Inflammatory macrophage treated with lipopolysaccharide for 1 hour (primary cell): ENCODE measurements at regions not wholly inside any gene's neighbourhood (a gene's known extent, or its start where the extent isn't known, plus 50 kb on each side); places are given as distances from the start of the nearest gene placed in this dataset.

Experiments used
- DNase-seq, 2 donors: peaks; one replicate each; pipeline ENCODE4 v3.0.0-alpha.2; 2020 to 2022

DNA sequence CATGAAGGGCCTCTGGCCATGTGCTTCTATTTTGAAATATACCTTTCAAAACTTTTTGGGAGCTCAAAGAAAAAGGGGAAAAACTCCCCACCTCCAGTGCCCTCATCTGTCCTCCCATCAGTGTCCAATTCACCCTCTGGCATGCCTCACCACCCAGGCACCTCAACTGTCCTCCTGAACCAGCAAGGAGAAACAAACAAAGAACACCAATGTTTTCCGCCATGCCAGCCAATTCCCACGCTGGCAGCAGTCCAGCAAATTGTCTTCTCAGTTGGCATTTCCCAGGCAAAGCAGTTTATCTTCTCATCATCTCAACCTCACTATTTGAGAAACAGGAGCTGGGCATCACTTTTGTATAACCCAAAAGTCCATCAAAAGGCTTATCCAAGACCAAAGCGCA, 496.9 kb downstream of the SOX6 start:
- no peak for DNase-seq

DNA sequence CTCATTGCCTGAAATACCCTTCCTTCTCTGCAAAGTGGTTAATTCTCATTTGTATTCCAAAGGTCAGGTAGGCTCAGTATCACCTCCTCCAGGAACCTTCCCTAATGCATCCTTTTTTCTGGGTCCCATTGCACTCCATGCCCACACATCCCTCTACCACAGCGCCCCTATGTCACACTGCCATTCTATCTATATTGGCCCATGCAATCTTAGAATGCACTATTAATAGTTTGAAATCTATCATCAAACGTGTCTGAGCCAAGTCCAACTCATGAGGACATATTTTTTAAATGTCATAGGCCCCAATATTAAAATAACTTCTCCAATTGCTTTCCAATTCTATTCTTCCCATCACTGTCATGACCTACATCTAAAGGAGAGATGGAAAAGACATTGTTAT, 495.1 kb downstream of the SOX6 start:
- no peak for DNase-seq

DNA sequence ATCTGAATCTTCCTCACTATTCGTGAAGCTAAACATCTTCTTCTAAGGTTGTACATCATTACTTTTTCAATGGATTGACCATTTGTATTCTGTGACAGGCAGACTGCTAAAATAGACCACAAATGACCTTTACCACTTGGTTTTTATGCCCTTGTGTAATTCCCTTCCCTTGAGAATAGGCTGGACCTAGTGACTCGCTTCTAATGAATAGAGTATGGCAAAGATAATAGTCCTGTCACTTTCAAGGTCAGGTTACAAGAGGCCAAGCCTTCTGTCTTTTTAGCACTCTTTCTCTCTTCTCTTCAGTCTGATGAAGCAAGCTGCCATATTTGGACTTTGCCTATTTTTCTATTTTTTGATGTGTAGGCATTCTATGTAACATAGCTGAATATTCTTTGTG, 492.9 kb downstream of the SOX6 start:
- DNase-seq: no peak

DNA sequence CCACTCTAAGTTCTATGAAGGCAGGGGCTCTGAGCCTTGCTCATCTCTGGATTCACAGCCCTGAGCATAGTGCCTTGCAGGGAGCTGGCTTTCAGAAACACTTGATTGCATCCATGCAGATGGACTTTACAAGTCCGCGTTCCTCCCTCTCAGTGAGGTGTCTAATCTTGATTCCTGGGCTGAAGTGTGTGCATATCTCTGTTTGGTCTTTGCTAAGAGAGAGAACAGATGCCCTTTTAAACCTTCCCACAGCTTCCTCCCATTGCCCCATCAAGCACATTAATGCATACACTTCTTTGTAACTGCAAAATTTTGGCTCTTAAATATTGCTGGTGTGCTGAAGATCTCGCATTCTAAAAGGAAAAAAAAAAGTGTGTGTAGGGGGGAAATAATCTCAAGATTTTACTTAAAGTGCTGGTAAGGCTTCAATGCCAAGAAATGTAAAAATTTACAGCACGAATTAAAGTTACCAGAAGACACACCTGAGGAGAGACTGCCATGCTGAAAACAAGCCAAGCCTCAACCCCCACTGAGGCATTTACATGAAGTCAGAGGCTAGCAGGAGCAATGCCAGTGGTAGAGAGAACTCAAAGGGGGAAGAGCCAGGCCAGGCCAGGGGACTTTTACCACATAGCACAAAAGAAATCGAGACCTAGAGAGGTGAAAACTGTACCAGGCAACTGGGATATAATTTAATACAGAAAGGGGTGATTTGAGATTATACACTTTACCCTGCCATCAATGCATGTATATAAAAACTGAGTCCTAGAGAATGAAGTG, 492.1 kb downstream of the SOX6 start:
- DNase-seq: no peak

DNA sequence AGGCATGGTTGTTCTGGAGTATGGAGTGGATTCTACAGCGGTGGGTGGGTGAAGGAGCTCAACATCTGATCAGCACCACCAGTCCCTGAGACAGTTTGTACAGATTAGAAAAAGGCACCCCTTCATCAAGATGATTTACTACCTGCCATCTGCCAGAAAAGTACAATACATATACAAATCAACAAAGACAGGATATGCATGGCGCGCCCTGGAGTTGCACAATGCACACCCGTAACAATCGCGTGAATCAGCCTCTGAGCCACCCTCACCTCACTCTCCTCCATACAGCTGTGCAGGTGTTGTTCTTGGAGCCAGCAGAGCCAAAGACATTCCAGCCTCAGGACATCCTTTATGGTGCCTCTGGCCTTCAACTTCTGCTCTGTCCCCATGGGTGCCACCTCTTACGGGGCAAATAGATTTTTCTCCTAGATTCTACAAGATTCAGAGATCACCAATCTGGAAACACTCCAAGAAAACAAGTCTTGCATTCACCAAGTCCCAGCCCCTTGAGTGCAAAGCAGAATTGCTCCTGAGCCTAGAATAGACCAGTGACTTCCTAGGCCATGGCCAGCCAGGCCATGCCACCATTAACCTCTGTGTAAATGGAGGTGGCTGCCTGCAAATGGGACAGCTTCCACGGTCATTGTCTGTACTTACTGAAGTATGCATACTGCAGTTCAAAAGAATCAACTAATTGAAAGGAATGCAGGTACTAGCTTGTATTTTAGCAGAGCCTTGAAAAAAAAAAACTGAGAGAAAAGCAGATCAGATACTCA, 490.9 kb downstream of the SOX6 start:
- DNase-seq: no peak

DNA sequence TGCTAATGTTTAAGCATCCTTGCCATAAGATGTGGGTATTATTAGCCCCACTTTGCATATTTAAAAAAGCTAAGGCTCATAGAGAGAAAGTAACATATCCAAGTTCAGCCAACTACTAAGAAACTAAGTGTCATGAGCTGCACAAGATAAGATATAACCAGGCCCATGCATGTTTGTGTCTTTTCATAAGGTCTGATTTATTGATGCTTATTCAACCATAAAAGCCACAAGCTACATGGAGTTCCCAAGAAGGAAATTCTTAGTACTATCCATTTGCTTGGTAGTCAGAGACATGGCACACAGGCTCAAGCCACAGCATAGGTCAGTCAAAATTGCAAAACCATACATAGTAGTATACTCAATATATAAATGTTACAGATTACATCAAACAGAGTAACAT, 488.5 kb downstream of the SOX6 start:
- no peak for DNase-seq

DNA sequence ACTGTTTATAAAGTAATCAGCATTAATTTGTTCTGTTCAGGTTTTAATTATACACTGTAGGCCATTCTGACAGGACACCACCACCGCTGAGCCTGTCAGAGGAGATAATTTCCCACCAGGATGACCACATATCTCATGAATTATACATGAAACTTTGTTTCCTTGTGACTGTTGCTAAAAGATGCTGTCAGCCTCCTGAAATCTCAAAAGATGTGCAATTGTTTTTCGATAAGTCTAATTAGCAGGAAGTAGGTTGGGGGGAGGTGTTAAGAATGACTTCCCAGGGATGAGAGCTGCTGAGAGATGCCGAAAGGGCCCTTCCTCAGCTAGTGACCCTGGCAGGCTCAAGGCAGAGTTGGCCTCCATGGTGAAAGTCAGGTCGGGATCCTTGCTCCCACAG, 485.4 kb downstream of the SOX6 start:
- no peak for DNase-seq

DNA sequence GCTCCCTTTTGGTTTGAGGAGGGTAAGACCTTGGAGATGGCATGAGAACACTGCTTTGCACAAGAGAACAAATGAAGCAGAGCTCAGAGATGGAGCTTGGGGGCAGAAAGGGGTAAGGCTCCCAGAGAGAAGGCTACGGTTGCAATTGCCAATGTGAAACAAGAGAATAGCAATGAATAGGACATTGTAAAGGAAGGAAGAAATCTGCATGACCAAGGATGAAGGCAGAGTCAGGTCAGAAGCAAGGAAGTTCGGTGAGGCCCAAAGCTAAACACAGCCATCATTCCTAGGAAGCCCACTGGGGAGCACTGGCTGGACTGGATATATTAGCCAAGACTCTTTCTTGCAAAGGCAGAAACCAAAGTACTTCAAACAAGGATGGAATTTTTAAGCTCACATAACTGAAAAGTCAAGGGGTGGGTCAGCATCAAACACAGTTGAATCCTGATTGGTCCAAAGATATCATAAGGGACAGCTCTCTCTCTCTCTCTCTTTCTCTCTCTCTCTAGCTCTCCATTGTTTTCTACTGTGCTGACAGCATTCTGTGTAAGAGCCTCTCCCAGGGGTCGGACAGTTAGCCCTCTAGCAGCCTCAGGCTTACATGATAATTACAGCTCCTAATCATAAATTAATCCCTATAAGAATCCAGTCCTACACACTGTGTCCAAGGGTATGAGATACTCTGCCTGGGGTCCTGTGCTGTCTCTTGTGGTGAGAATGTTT, 484.3 kb downstream of the SOX6 start:
- DNase-seq: no peak

DNA sequence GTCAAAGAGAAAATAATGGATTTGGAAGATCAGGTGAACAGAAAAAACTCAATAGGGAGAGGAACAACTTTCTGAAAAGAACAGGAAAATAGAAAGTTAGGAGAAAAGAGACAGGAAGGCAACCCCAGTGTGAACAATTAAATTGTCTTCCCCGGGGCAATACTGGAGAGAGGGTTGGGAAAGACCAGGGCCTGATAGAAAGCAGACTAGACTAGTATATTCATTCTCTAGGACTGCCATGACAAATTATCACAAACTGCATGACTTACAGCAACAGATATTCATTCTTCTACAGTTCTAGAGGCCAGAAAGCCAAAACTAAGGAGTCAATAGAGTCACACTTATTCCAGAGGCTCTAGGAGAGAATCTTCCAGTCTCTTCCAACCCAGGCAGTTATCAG, 482.8 kb downstream of the SOX6 start:
- no peak for DNase-seq

DNA sequence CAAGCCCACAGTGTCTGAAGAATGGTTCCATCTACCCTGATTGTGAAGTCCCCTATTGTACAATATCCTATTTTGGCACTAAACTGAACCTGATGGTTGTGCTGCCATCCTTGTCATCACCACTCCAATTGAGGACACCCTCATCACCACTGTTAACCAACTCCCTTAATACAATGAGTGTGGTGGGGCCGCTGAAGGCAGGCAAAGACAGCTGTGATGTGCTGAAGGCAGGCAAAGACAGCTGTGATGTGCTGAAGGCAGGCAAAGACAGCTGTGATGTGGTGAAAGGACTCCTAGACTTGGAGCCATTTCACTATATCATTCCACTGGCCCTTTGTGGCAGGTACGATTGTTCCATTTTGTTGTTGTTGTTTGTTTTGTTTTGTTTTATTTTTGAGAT, 481.6 kb downstream of the SOX6 start:
- no peak for DNase-seq

DNA sequence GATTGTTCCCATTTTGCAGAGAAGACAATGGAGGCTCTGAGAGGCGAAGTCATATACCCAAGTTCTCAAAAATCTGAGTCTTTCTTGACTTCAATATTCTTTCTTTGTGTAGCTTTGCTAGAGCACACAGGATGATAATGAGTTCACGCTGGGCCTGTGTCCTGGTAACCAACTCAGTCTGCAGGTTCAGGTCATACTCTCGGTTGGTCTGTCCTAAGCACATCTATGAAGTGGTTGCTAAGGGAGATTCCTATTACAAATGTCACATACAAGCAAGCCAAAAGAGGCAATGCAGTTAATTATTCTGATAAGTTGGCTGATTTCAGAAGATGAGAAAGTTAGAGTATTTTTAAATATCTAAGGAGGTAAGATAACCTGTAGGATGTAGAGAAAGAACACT, 481.0 kb downstream of the SOX6 start:
- no peak for DNase-seq

DNA sequence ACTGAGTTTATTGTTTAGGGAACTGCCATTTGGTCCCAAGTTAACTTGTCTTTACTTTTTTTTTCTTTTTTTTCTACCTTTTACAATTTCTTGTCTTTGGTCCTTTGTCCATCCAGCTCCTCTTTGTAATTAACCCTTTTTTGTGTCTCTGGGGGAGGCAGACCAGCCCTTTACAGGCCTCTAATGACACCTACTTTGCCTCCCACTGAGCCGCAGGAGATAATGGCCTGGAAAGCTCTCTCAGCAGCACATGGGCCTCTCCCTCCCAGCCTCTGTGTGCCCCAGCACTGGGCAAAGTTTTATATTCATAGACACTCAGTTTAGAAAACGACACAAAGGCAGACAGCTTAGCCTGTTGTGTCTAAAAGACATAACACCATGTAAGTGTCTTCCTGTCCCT, 480.4 kb downstream of the SOX6 start:
- no peak for DNase-seq

DNA sequence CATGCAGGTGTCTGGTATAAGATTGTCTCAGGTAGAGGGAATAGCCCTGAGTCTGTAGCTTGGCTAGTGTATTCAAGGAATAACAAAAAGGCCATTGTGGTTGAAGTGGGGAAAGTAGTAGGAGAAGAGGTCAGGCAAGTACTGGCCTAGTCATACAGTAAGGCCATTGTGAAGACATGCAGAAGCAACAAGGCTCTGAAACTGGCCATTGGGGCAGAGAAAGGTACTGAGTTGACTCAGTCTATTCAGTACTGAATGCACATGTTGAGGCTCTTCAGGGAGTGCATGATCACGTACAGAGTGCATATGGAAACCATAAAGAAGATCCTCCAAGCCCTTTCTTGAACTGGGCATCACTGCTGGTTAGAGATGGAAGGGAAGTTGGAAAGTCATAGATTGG, 477.6 kb downstream of the SOX6 start:
- no peak for DNase-seq

DNA sequence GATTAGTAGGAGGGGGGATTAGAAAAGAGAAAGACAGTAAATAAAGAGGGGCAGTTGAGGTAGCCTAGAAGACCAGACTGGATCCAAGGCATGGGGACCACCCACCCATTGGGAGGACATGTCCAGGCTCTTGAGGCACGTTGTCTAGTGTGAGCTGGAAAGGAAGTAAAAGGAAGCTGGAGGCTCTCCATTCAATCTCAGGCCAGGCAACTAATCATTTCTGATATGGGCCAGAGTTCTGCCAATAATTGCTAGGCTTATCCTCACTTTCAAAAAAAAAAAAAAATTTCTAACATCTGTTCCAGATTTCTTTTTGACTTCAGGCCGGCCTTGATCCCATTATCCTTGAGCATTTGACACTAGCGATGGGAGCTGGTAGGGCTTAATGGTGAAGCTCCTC, 476.1 kb downstream of the SOX6 start:
- no peak for DNase-seq

DNA sequence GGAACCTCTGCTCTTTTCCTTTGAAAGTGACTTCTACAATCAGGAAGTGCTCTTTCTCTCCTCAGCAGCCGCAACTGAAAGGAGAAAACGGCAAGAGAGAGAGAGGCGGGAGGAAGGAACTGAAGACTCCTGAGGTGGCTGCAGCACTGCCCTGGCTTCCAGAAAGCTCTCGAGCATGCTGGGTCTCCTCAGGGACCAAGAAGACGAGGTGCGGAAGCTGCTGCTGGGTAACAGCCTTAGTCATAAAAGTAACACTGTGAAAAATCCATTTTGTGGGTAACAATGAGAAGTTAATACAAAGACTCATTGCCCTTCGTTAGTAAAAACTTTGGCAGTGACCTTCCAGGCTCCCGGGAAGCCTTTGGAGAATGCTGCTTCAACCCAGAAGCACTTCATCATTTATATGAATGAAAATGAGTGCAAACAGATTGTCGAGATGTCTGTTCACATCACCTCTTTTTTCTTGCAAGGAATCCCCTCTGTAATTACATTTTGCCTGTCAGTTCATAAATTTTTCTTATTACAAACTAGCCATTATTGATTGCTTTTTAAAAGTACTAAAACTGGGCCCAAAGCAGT, 473.4 kb downstream of the SOX6 start:
- DNase-seq: no peak

DNA sequence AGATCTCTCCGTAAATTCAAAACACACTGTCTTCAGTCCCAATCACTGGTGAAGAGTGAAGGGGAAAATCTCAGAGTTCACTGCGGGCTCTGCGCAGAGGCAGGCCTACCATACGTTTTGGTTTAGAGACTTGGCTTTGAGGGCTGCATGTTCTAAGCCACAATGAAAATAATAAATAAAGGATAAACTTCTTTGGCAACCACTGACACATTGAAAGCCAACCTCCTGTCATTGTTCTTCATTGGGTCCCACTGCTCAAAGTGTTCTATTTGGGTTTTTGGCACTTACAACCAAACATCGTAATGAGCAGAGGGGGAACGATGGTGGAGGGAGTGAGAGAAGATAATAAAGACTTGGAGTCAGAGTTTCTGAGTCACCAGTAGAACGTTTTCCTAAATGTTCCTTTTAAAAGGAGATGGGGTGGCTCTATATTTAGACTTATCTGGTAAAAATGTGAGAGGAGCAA, 472.9 kb downstream of the SOX6 start:
- DNase-seq: no peak

DNA sequence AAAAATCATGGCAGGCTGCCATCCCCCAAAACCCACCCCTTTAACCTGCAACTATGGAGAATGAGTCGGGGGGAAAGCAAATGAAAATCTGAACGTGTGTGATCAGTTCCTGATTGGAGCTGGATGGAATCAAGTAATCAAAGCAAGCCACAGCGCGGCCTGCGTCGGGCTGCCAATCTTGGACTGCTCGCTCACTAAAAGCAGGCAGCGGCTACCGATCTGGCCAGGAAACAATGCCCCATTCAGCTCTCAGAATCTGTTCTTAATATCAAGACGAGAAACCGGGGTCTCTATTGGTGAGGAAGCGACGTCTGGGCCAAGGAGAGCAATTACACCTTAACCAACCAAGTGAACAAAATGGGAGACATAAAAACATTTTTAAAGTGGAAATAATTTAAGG, 472.2 kb downstream of the SOX6 start:
- no peak for DNase-seq

DNA sequence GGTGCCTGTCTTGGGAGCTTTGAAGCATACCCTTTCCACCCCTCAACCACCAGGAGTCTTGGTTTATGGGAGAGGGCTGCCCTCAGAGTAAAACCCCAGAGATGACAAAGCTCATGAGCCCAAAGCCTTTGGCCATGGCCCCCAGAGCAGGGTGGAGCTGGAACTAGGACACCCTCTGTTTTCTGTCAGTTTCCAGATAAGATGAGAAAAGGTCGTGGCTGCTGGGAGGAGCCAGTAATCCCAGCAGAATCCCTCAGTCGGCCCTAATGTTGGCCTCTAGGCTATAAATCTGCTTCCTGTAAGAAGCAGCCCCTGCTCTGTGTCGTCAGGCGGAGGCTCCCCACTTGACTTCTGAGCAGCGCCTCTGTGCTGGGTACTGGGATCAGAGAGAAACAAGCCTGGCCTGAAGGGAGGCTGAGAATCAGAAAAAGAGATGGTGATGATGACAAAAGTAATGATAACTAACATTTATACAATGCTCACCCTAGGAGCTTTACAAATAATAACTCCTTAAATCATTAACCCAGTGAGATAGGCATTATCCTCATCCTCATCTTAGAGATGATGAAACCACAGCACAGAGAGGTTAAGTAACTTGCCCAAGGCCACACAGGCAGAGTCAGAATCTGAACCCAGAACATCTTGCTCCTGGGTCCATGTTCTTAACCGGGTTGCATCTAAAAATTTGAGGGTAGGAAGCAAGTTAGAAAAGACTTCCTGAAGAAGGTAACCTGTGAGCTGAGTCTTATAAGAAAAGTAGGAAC, 471.4 kb downstream of the SOX6 start:
- no peak for DNase-seq

DNA sequence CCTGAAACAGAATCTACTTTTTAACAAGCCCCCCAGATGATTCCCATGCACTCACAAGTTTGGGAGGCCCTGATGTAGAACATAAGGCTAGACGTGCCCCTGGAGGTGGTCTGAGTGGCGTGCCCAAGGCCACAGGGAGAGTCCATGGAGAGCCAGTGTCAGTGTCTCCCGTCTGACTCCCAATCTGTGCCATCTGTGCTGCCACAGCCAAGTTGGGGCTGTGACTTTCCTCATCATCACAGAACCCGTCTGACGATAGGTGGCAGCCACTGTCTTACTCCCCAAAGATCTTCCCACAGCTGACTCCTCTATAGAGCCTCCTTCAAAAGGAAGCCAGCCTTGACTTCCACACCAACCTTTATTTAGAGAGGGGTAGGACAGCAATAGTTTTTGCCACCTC, 470.5 kb downstream of the SOX6 start:
- no peak for DNase-seq

DNA sequence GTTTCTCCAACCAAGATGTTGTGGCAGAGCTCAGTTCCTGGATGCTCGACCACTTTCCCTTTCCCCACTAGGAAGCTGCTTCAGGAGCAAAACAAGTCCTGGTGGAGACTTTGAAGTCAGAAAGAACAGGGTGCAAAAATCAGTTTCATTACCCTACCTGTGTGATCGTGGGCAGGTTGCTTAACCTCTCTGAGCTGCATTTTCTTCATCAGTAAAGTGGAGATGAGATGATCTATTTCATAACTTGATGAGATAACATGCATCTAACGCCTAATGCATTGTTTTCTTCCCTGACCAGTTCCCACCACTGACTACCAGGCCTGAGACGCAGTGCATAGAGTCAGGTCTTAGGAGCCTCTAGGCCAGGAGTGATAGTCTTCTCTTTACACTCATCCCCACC, 470.0 kb downstream of the SOX6 start:
- no peak for DNase-seq

DNA sequence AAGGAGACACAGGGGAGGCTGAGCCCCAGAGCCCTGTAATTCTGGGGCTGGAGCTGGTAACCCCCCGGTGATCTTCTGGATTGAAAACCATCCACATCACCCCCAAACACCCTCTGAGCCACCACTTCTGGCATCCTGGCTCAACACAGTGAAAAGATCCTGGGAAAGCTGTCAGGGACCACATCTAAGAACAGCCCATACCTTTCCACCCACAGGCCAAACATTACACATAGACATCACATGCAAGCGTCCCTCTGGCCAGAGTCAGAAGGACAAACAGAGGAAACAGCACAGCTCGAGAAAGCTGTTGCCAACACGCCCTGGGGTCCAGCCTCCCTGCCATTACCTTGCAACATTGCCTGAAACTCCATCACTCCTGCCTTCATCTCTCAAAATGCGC, 469.5 kb downstream of the SOX6 start:
- no peak for DNase-seq

DNA sequence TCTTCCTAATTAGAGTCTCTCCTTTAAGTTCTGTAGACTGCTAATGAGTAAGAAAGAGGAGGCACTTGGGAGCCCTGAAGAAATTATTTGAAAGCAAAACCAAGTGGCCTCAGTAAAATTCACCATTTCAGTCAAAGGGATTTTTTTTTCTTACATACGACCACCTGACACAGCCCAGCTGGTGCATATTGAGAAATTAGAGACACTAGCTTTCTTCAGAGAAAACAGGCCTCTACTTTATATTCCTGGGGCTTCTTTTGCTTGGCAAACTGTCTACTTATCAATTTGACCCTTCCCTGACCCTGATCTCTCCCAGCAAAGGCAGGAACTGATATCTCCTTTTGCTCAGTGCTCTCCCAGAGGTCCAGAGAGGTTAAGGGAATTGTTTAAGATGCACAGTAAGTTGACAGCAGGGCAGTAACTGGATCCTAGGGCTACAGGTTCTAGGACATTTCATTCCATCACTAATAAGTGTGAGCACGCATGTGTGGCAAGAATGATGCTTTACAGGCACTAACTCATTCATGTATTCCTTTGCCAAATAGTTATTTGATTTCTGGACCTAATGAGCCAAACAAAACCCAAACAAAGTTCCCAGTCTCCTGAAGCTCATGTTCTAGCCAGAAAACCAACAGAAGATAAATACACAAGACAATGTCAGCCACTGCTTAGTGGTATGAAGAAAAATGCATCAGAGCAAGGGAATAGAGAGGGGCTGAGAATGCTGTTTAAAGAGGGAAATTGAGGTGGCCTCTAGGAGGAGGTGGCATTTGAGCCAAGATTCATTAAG, 467.6 kb downstream of the SOX6 start:
- no peak for DNase-seq
